Stomach smooth muscle (tissue), 2 donors: ENCODE measurements at regions not wholly inside any gene's neighbourhood (a gene's known extent, or its start where the extent isn't known, plus 50 kb on each side); places are given as distances from the start of the nearest gene placed in this dataset.

ENCODE experiments used
- H3K27ac ChIP-seq: one replicate; pipeline ENCODE4 v1.7.0; 2013; ENCODE audit warnings: mild to moderate bottlenecking, low read length, inconsistent platforms
- H3K27me3 ChIP-seq, 2 donors: one replicate each; pipeline ENCODE4 v1.7.0; 2013; ENCODE audit warnings: low read length in 2 of 2; ENCODE audit not compliant: insufficient read depth in 2 of 2, control insufficient read depth in 1 of 2
- H3K36me3 ChIP-seq, 2 donors: one replicate each; pipeline ENCODE4 v1.7.0; 2013; ENCODE audit warnings: low read length in 2 of 2; ENCODE audit not compliant: control insufficient read depth in 2 of 2, insufficient read depth in 2 of 2
- H3K4me1 ChIP-seq: one replicate; pipeline ENCODE4 v1.7.0; 2013; ENCODE audit warnings: low read length; ENCODE audit not compliant: control insufficient read depth, insufficient read depth
- H3K4me3 ChIP-seq, 2 donors: one replicate each; pipeline ENCODE4 v1.7.0; 2013; ENCODE audit warnings: low read length in 2 of 2
- H3K9ac ChIP-seq, 2 donors: one replicate each; pipeline ENCODE4 v1.7.0; 2013; ENCODE audit warnings: low read length in 2 of 2, mild to moderate bottlenecking in 1 of 2
- H3K9me3 ChIP-seq, 2 donors: one replicate each; pipeline ENCODE4 v1.7.0; 2013; ENCODE audit warnings: low read length in 2 of 2; ENCODE audit not compliant: control insufficient read depth in 2 of 2
- donor health status: healthy.
- donor health status: Pancreatic carcinoma.

DNA sequence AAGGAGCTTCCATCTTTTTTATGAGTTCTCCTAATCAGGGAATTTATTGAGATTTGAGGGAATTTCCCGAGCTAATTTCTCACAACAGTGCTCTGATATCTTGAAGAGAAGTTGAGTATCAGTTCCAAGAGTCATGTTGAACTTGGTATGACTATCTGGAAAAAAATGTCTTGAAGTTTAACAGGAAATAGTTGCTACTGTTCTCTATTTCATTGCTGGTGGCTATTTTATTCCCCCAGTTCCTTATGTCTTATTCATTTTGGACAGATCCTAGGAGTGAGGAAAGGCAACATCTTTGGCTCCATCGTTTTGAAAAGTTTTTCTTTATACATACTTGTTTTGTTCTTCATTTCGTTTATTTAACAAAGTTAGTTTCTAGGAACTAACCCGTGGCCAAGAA lies 307.8 kb upstream of the AGTR1 start:
- Histone ChIP-seq H3K27ac (no peak overlapping the region), H3K36me3 (no peaks in the 10 kb centered on the region), H3K4me3 (no peak overlapping the region), H3K27me3 (no peaks in the 10 kb centered on the region), H3K4me1 (no peaks in the 10 kb centered on the region), H3K9ac (no peak overlapping the region), H3K9me3 (no peaks in the 10 kb centered on the region)

DNA sequence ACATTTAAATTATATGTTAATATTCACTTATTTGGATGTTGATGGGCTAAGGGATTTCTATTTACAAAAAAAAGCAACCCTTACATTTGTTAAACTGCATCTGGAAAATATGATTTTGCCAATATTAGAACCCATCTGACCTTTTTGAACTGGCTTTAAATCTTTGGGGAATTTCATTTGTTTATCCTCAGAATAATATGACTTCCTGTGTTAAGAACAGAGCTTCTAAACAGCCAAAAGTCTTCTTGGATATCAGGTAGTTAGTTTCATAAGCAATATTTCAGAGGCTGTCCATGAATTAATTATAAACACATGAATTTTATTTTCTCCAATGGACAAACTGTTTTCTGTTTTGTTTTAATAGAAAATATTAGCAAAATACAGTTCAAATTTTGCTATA lies 301.9 kb upstream of the AGTR1 start:
- Histone ChIP-seq H3K4me1 (no peaks in the 10 kb centered on the region), H3K4me3 (no peak overlapping the region), H3K36me3 (no peaks in the 10 kb centered on the region), H3K9me3 (no peaks in the 10 kb centered on the region), H3K27me3 (no peaks in the 10 kb centered on the region), H3K27ac (no peak overlapping the region), H3K9ac (no peak overlapping the region)

DNA sequence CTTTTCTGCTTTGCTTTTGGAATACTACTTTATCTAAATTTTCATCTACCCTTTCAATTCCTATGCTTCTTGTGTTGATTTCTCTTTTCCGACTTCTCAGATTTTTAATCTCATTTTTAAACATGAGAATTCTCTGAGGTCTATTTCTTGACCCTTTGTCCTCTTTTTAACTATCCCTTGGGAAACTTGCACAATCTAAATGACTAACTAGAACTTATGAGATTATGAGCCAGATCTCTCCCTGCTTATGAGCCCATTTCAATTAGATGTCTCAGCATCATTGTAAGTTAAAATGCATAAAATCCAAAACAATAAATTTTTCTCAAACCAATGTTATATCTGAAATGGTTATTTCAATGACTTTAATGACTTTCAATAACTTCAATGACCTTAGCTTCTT lies 296.9 kb upstream of the AGTR1 start:
- no peaks in the 10 kb centered on the region for H3K9me3 ChIP-seq
- H3K27me3 ChIP-seq, result no peaks in the 10 kb centered on the region
- no peaks in the 10 kb centered on the region for H3K36me3 ChIP-seq
- H3K9ac ChIP-seq, result no peak overlapping the region
- H3K27ac ChIP-seq, result no peak overlapping the region
- H3K4me3 ChIP-seq, result no peak overlapping the region
- no peaks in the 10 kb centered on the region for H3K4me1 ChIP-seq

DNA sequence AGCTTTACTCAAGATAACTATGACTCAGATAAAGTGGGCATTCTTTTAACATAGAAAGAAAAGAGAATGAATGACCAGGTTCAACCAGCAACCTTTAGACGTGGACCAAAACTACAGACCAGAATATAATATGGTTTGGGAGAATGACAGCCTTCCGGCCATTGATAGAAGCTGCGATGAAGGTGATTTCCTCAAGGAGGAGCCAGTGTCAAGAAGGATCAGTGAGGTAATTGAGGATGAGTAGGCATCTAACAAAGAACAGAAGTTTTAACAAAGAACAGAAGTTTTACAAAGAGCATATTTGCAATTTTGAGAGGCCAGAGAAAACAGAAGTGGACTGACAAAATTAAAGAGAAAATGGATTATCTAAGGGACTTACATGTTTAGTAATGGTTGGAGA lies 289.0 kb upstream of the AGTR1 start:
- H3K36me3 ChIP-seq, result no peaks in the 10 kb centered on the region
- no peaks in the 10 kb centered on the region for H3K27me3 ChIP-seq
- H3K4me3 ChIP-seq, result no peak overlapping the region
- no peaks in the 10 kb centered on the region for H3K9me3 ChIP-seq
- H3K9ac ChIP-seq, result no peak overlapping the region
- no peak overlapping the region for H3K27ac ChIP-seq
- no peaks in the 10 kb centered on the region for H3K4me1 ChIP-seq

DNA sequence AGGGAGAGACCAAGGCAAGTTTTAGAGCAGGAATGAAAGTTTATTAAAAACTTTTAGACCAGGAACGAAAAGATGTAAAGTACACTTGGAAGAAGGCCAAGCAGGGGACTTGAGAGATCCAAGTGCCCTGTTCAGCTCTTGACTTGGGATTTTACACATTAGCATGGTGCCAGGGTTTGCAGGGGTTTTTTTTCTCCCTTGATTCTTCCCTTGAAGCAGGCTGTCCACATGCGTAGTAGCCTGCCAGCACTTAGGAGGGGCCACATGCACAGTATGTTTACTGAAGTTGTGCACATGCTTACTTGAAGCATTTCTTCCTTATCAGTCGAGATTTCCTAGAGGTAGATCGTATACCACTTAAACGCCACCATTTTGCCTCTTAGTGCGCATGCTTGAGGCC lies 277.5 kb upstream of the AGTR1 start:
- no peak overlapping the region for H3K27ac ChIP-seq
- H3K9ac ChIP-seq, result no peak overlapping the region

DNA sequence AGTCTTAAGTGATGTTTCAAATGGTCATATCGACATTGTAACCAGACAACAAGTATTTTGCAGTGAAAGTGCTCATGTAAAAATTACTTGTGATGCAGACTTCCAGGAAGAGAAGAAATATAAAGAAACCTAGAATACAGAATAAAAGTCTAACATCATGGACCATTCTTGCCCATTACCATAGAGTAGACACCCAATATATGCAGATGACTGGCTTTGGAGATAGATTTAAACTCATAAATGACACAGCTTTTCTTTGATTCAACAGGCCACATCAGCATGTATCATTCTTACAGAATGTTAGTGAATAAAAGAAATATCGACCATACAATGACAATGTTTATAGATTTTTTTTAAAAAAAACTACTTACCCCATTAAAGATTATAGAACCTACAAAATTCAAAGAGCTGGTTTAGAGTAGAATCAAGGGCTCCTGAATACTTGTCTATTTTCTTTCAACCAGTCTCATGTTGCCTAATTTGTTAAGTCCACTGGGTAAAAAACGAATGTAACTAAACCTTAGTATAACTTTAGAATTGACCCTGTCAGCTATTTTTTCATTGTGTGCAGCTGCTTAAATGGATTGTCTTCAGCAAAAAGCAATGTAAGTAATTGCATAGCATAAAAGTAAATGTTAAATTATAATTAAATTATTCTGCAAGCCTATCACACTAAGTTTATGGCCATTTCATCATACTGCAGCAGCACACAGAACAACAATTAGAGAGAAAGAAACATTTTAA lies 268.7 kb upstream of the AGTR1 start:
- H3K9ac ChIP-seq, result no peak overlapping the region
- H3K27ac ChIP-seq, result no peak overlapping the region
- no peaks in the 10 kb centered on the region for H3K27me3 ChIP-seq
- no peaks in the 10 kb centered on the region for H3K36me3 ChIP-seq
- no peaks in the 10 kb centered on the region for H3K9me3 ChIP-seq
- H3K4me1 ChIP-seq, result no peaks in the 10 kb centered on the region
- no peak overlapping the region for H3K4me3 ChIP-seq

More for the DNA sequence above, 277.5 kb upstream of the AGTR1 start:
- H3K4me1 ChIP-seq, result no peaks in the 10 kb centered on the region
- H3K36me3 ChIP-seq, result no peaks in the 10 kb centered on the region
- H3K4me3 ChIP-seq, result no peak overlapping the region
- no peaks in the 10 kb centered on the region for H3K27me3 ChIP-seq
- no peaks in the 10 kb centered on the region for H3K9me3 ChIP-seq

DNA sequence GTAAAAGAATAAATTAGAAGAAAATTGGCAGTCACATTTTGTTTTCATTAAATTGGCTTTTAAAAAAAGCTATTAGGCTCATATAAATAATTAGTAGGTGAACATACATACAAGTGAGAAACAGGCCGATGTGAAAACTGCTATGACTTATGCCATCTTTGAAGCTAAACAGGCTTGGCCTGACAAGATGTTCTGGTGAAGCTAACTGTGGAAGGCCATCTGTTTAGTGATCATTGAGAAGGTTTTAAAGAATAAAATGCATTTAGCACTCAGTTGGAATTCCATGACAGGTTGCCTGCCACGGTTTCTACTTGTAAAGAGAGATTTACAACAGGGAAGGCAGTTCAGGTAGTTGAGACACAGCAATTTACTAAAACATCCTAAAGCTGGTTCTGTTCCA lies 264.0 kb upstream of the AGTR1 start:
- Histone ChIP-seq H3K9ac (no peak overlapping the region), H3K4me3 (no peak overlapping the region), H3K9me3 (no peaks in the 10 kb centered on the region), H3K27me3 (no peaks in the 10 kb centered on the region), H3K4me1 (no peaks in the 10 kb centered on the region), H3K36me3 (no peaks in the 10 kb centered on the region), H3K27ac (no peak overlapping the region)

DNA sequence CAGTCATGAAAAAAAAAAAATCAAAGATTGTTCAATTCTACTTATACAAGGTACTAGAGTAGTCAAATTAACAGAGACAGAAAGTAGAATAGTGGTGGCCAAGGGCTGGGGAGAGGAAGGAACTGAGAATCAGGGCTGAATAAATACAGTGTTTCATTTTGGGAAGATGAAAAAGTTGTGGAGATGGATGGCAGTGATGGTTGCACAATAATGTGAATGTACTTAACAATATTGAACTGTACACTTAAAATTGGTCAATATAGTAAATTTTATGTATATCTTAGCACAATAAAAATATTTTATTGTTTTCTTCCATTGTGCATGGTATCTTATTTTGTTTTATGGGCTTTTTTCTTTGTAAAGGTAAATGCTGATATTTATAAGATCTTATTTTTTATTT lies 262.2 kb upstream of the AGTR1 start:
- Histone ChIP-seq H3K4me3 (no peak overlapping the region), H3K36me3 (no peaks in the 10 kb centered on the region), H3K9me3 (no peaks in the 10 kb centered on the region), H3K9ac (no peak overlapping the region), H3K27ac (no peak overlapping the region), H3K4me1 (no peaks in the 10 kb centered on the region), H3K27me3 (no peaks in the 10 kb centered on the region)

DNA sequence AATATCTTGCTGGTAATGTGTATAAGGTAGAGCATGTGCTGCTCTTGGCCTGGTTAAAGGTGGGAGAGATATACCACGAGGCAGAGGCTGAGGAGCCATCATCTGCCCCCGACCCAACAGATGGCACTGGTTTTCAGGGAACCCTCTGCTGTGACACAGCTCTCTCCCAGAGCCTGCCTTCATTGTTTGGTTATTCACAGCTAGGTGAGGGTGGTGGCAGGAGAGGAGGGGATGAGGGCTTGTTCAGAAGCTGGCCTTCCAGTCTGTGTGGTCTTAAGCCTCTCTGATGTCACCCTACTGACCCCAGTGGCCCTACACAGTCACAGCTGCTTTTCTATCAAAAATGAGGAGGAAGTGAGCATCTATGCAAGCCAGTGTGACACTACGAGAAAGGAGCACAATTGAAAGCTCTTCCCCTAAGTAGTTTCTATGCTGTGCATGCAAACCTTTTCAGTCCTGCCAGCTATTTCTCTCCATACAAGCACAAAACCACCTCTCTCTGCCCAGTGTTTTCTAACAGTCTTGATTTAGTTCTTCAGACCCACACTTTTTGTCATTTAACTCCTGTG lies 258.4 kb upstream of the AGTR1 start:
- H3K9ac ChIP-seq, result no peak overlapping the region
- H3K9me3 ChIP-seq, result no peaks in the 10 kb centered on the region
- no peaks in the 10 kb centered on the region for H3K36me3 ChIP-seq
- H3K4me1 ChIP-seq, result no peaks in the 10 kb centered on the region
- no peak overlapping the region for H3K4me3 ChIP-seq
- H3K27ac ChIP-seq, result no peak overlapping the region
- no peaks in the 10 kb centered on the region for H3K27me3 ChIP-seq

DNA sequence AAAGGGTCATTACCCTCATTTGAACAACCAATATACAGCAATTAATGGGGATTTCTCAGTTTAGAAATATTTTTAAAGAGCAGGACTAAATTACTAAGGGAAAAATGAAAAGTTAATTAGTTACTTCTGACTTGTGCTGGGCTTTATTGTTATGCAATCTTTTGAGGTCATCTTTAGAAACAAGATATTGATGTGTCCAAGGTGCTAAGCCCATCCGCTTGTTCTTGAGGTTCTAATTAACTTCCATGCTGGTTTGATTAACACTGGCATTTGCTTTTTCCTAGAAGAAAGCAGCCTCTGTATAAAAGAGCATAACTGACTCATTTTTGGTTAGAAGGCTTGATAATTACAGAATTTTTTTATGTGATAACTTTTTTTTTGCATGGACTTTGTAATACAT lies 256.5 kb upstream of the AGTR1 start:
- no peak overlapping the region for H3K9ac ChIP-seq
- H3K27me3 ChIP-seq, result no peaks in the 10 kb centered on the region
- no peaks in the 10 kb centered on the region for H3K4me1 ChIP-seq
- H3K4me3 ChIP-seq, result no peak overlapping the region
- H3K27ac ChIP-seq, result no peak overlapping the region
- no peaks in the 10 kb centered on the region for H3K36me3 ChIP-seq
- H3K9me3 ChIP-seq, result no peaks in the 10 kb centered on the region

DNA sequence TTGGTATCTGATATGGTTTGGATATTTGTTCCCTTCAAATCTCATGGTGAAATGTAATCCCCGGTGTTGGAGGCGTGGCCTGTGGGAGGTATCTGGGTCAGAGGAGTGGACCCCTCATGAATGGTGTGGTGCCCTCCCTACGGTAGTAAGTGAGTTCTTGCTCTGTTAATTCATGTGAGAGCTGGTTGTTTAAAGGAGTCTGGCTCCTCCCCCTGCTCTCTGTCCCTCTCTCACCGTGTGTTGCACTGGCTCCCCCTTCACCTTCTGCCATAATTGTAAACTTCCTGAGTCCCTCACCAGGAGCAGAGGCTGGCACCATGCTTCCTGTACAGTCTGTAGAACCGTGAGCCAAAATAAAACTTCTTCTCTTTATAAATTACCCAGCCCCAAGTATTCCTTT lies 246.9 kb upstream of the AGTR1 start:
- Histone ChIP-seq H3K9me3 (no peaks in the 10 kb centered on the region), H3K36me3 (no peaks in the 10 kb centered on the region), H3K27me3 (no peaks in the 10 kb centered on the region), H3K4me3 (no peak overlapping the region), H3K4me1 (no peaks in the 10 kb centered on the region), H3K9ac (no peak overlapping the region), H3K27ac (no peak overlapping the region)
